ENCODE measurements at regions not wholly inside any gene's neighbourhood (a gene's known extent, or its start where the extent isn't known, plus 50 kb on each side); places are given as distances from the start of the nearest gene placed in this dataset.

- Histone ChIP-seq H4K20me1 (ENCODE audit: low read length) (no peaks in the 10 kb centered on the region), H3K9me3 (ENCODE audit: low read length) (peaks cover 37% of the 10 kb centered on the region), H3K9me2 (replicated peaks; ENCODE audit: low read length) (no peaks in the 10 kb centered on the region), H3K4me2 (ENCODE audit: low read length) (no peak overlapping the region), H3K27me3 (ENCODE audit: low read length) (no peaks in the 10 kb centered on the region), H3K27ac (ENCODE audit: low read length) (no peak overlapping the region), H2AFZ (ENCODE audit: low read length) (no peak overlapping the region), H3K4me1 (ENCODE audit: insufficient read depth, low read length) (no peaks in the 10 kb centered on the region), H3F3A (ENCODE audit: low read length, unreplicated experiment) (no peaks in the 10 kb centered on the region), H3K36me3 (ENCODE audit: low read depth, low read length) (no peaks in the 10 kb centered on the region), H3K4me3 (ENCODE audit: low read length) (no peak overlapping the region), H3K79me2 (ENCODE audit: low read length) (no peaks in the 10 kb centered on the region), H3K9ac (ENCODE audit: low read length) (no peak overlapping the region)
- intact Hi-C loops (cut with micrococcal nuclease) = no loop called here
- ATAC-seq (no peak), DNase-seq (no peak)
- BruUV-seq (replicated peaks) = no TSS peak
- no peak for TF ChIP-seq CTCF (conservative IDR thresholded peaks at IDR 0.05; ENCODE audit: low read depth, low read length)
- no peak for TF ChIP-seq EZH2phosphoT487 (IDR thresholded peaks at IDR 0.05; ENCODE audit: borderline replicate concordance, low read length)
- TF ChIP-seq EZH2 (IDR thresholded peaks at IDR 0.05; ENCODE audit: low read length, unreplicated experiment) = no peak
- CTCF ChIA-PET = no interaction called here
- POLR2A ChIA-PET (ENCODE audit: unreplicated experiment) = no interaction called here
Measured at GRCh38 chr3:128515-129172, 67.9 kb upstream of the CHL1 start.

- no peaks in the 10 kb centered on the region for H4K20me1 ChIP-seq (ENCODE audit: low read length)
- CTCF ChIA-PET = no interaction called here
Measured at GRCh38 chr3:131151-131888, 65.2 kb upstream of the CHL1 start.

More at GRCh38 chr3:131151-131888, 65.2 kb upstream of the CHL1 start:
- Histone ChIP-seq H2AFZ (ENCODE audit: low read length) (no peak overlapping the region), H3K27me3 (ENCODE audit: low read length) (no peaks in the 10 kb centered on the region), H3K4me2 (ENCODE audit: low read length) (no peak overlapping the region), H3F3A (ENCODE audit: low read length, unreplicated experiment) (no peaks in the 10 kb centered on the region), H3K27ac (ENCODE audit: low read length) (no peak overlapping the region), H3K9me3 (ENCODE audit: low read length) (peaks cover 22% of the 10 kb centered on the region; the same call in 1 of the 2 replicates), H3K79me2 (ENCODE audit: low read length) (no peaks in the 10 kb centered on the region), H3K4me1 (ENCODE audit: insufficient read depth, low read length) (no peaks in the 10 kb centered on the region), H3K36me3 (ENCODE audit: low read depth, low read length) (no peaks in the 10 kb centered on the region), H3K9ac (ENCODE audit: low read length) (no peak overlapping the region), H3K9me2 (replicated peaks; ENCODE audit: low read length) (no peaks in the 10 kb centered on the region), H3K4me3 (ENCODE audit: low read length) (no peak overlapping the region)
- DNase-seq = no peak
- intact Hi-C loops (cut with micrococcal nuclease) = no loop called here
- POLR2A ChIA-PET (ENCODE audit: unreplicated experiment) = no interaction called here
- no TSS peak for BruUV-seq (replicated peaks)
- ATAC-seq = no peak
- TF ChIP-seq EZH2phosphoT487 (IDR thresholded peaks at IDR 0.05; ENCODE audit: borderline replicate concordance, low read length) (no peak), CTCF (conservative IDR thresholded peaks at IDR 0.05; ENCODE audit: low read depth, low read length) (no peak), EZH2 (IDR thresholded peaks at IDR 0.05; ENCODE audit: low read length, unreplicated experiment) (no peak)
